ENCODE measurements at regions not wholly inside any gene's neighbourhood (a gene's known extent, or its start where the extent isn't known, plus 50 kb on each side); places are given as distances from the start of the nearest gene placed in this dataset.
A peak's percentile ranks its signal among the peaks of the same experiment; 100 is the strongest.

DNA sequence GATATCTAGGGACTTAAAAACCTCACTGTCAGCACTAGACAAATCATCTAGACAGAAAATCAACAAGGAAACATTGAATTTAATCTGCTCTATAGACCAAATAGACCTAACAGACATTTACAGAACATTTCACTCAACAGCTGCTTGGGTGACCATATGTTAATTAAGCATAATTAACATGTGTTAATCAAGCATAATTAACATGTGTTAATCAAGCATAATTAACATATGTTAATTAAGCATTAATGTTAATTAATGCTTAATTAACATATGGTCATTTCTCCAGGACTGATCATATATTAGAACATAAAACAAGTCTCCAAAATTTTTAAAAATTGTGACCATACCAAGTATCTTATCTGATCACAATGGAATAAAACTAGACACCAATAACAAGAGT is 137.3 kb upstream of the MME start:
- TF ChIP-seq EP300 (IDR thresholded peaks at IDR 0.05), result no peak
- TF ChIP-seq POLR2A (IDR thresholded peaks at IDR 0.05), result no peak
- TF ChIP-seq, protein P1, sequence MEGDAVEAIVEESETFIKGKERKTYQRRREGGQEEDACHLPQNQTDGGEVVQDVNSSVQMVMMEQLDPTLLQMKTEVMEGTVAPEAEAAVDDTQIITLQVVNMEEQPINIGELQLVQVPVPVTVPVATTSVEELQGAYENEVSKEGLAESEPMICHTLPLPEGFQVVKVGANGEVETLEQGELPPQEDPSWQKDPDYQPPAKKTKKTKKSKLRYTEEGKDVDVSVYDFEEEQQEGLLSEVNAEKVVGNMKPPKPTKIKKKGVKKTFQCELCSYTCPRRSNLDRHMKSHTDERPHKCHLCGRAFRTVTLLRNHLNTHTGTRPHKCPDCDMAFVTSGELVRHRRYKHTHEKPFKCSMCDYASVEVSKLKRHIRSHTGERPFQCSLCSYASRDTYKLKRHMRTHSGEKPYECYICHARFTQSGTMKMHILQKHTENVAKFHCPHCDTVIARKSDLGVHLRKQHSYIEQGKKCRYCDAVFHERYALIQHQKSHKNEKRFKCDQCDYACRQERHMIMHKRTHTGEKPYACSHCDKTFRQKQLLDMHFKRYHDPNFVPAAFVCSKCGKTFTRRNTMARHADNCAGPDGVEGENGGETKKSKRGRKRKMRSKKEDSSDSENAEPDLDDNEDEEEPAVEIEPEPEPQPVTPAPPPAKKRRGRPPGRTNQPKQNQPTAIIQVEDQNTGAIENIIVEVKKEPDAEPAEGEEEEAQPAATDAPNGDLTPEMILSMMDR (IDR thresholded peaks at IDR 0.05), result no peak
- no peak for TF ChIP-seq POLR2AphosphoS5 (IDR thresholded peaks at IDR 0.05)
- H3K4me1 ChIP-seq, result no peaks in the 10 kb centered on the region
- no peak for ATAC-seq

DNA sequence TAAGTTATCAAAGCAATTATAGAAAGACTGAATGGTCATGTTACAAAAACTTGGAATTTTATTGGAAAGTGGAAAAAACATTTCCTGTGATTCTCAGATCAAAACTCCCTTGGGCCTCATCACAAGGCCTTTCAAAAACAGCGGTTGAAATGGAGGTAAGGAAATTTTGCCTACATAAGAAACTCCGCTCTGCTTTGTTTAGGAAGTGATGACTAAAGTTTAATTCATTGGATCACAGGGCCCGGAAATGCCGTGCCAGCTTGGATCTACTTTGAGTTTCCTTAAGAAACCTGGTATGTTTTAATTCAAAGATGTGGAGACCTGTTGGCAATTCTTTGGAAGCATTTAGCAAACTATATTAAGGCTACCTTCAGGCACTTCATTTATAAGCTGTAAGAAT is 143.9 kb upstream of the MME start:
- Histone ChIP-seq H3K9me3 (peaks cover 0 to 16% (median 0%) of the 10 kb centered on the region in 3 donors), H3K27me3 (no peaks in the 10 kb centered on the region), H3K27ac (peak overlapping the region in 1 of 4 donors; percentile 19), H3K4me1 (peaks cover 0 to 16% (median 0%) of the 10 kb centered on the region in 3 donors), H3K4me3 (no peak overlapping the region), H3K36me3 (no peaks in the 10 kb centered on the region)
- 34 to 57% methylated on average over 4 of the region's 4 CpGs for WGBS, 2 donors (ENCODE audit: low coverage in 1 of 2)
- no peak for TF ChIP-seq POLR2A (IDR thresholded peaks at IDR 0.05)
- TF ChIP-seq EP300 (IDR thresholded peaks at IDR 0.05), result no peak
- TF ChIP-seq, protein P1 (IDR thresholded peaks at IDR 0.05), result no peak
- no peak for TF ChIP-seq POLR2AphosphoS5 (IDR thresholded peaks at IDR 0.05)
- no peak for ATAC-seq

More for the DNA sequence above, 137.3 kb upstream of the MME start:
- H3K27me3 ChIP-seq, result no peaks in the 10 kb centered on the region
- H3K36me3 ChIP-seq, result no peaks in the 10 kb centered on the region
- H3K4me3 ChIP-seq, result no peak overlapping the region
- H3K27ac ChIP-seq, result no peak overlapping the region
- H3K9me3 ChIP-seq, result peaks cover 0 to 23% (median 0%) of the 10 kb centered on the region in 3 donors

DNA sequence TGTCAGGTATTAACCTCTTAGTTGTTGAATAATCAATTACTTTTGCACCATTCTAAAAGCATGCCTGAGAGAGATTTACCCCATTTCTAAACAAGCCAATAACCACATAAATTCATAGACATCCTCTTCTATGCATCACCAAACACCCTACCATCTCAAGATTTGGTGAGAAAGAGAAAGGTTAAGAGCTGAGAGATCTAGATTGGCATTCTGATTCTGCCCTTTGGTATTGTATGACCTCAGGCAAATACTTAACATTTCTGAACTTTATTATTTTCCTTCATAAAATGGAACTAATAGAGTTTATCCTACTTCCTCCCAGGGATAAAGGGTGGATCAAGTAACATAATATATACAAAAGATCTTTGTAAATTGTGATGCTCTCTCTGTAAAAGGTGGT is 146.5 kb upstream of the MME start:
- no peaks in the 10 kb centered on the region for H3K9me3 ChIP-seq
- no peaks in the 10 kb centered on the region for H3K27me3 ChIP-seq
- ATAC-seq, result no peak
- peaks cover 0 to 19% (median 0%) of the 10 kb centered on the region in 3 donors for H3K4me1 ChIP-seq
- TF ChIP-seq EP300 (IDR thresholded peaks at IDR 0.05) (no peak), POLR2A (IDR thresholded peaks at IDR 0.05) (no peak), POLR2AphosphoS5 (IDR thresholded peaks at IDR 0.05) (no peak)
- TF ChIP-seq, protein P1 (IDR thresholded peaks at IDR 0.05), result no peak
- H3K27ac ChIP-seq, result no peak overlapping the region
- no peak overlapping the region for H3K4me3 ChIP-seq
- no peaks in the 10 kb centered on the region for H3K36me3 ChIP-seq

DNA sequence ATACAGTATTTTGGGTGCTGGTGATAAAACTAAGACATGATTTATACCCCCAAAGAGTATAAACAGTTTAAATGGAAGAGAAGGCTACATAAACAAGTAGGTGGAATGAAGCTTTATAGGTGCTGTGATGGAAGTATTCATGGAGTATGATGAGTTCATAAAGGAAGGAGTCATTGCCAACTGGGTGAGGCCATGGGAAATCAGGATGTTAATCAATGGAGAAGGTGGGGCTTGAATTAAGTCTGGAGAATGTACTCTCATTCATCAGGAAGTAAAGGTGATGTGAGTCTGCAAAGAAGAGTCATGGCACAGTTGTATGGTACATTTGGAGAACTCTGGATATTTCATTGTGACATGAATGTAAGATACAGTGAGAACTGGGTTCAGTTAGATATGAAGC is 147.5 kb upstream of the MME start:
- no peaks in the 10 kb centered on the region for H3K27me3 ChIP-seq
- no peak overlapping the region for H3K4me3 ChIP-seq
- H3K4me1 ChIP-seq, result peaks cover 0 to 19% (median 0%) of the 10 kb centered on the region in 3 donors
- no peak for TF ChIP-seq EP300 (IDR thresholded peaks at IDR 0.05)
- TF ChIP-seq, protein P1 (IDR thresholded peaks at IDR 0.05), result no peak
- TF ChIP-seq POLR2A (IDR thresholded peaks at IDR 0.05), result no peak
- TF ChIP-seq POLR2AphosphoS5 (IDR thresholded peaks at IDR 0.05), result no peak
- no peaks in the 10 kb centered on the region for H3K36me3 ChIP-seq
- ATAC-seq, result no peak
- H3K27ac ChIP-seq, result no peak overlapping the region
- H3K9me3 ChIP-seq, result no peaks in the 10 kb centered on the region

DNA sequence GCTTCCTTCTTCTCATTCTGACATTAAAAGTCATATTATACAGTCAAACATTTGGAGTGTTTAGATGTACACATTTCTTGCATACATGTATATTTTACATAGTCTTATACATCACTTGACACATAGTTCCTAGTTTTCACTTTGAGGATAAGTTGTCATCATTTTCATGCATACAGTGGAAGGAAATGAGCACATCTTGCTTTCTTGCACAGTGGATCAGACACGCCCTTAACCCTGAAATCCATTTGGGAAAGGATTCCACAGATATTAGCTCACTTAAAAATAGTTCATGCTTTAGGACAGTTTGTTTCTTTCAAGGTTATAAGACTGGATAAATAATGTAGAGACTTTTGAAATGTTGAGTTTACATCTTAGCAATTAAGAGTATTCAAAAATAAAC is 148.6 kb upstream of the MME start:
- no peaks in the 10 kb centered on the region for H3K9me3 ChIP-seq
- peaks cover 0 to 27% (median 0%) of the 10 kb centered on the region in 3 donors for H3K4me1 ChIP-seq
- no peak overlapping the region for H3K4me3 ChIP-seq
- TF ChIP-seq, protein P1 (IDR thresholded peaks at IDR 0.05), result no peak
- TF ChIP-seq POLR2AphosphoS5 (IDR thresholded peaks at IDR 0.05), result peak; percentile 40
- WGBS, 2 donors (ENCODE audit: low coverage in 1 of 2), result 31% methylated on average over 1 of the region's 1 CpG; no CpG with 5 or more reads in 1 of the 2 donors
- peak; percentile 69 for ATAC-seq
- peak overlapping the region in 1 of 4 donors; percentile 30 for H3K27ac ChIP-seq
- H3K27me3 ChIP-seq, result no peaks in the 10 kb centered on the region
- no peaks in the 10 kb centered on the region for H3K36me3 ChIP-seq
